B cell (primary cell): ENCODE measurements at regions not wholly inside any gene's neighbourhood (a gene's known extent, or its start where the extent isn't known, plus 50 kb on each side); places are given as distances from the start of the nearest gene placed in this dataset.

Experiments used
- EZH2 ChIP-seq: IDR thresholded peaks from 2 replicates; pipeline ENCODE4 v1.6.1; 2012; ENCODE audit warnings: borderline replicate concordance, low read depth, mild to moderate bottlenecking, moderate library complexity, low read length; ENCODE audit not compliant: insufficient read depth, poor library complexity, severe bottlenecking
- TF ChIP-seq, protein P1 (sequence below): fragments of 200-600 bp; IDR thresholded peaks from one replicate; pipeline ENCODE4 v1.8.0; 2022; ENCODE audit warnings: antibody characterized with exemption, mild to moderate bottlenecking

DNA sequence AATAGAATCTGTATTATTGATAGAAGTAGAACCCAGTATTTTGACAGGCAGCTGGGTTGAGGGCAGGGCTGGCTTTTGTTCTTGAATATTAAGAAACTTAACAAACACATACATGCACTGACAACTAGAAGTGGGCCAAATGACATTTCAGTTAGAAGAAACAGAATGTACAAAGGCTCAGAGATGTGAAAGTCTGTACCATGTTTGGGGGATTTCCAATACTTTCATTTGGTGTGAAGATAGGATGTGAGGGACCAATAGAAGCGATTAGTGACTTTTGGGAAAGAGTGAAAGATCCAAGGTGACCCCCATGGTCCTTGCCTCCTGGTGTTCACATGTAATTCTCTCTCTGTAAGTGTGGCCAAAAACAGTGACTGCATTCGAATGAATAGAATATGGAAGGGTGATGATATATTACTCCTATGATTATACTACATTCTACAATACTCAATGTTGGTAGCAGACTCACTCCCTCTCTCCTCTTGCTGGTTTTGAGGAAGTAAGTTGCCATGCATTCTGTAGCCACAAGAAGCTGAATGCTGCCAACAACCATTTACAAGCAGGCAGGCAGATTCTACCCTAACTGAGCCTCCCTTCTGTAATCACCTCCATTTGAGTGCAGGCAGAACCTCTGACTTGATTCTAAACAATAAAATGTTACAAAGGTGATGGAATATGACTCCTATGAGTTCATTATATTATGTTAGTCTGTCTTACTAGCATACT, 151.4 kb downstream of the TMEM168 start:
- TF ChIP-seq, protein P1, sequence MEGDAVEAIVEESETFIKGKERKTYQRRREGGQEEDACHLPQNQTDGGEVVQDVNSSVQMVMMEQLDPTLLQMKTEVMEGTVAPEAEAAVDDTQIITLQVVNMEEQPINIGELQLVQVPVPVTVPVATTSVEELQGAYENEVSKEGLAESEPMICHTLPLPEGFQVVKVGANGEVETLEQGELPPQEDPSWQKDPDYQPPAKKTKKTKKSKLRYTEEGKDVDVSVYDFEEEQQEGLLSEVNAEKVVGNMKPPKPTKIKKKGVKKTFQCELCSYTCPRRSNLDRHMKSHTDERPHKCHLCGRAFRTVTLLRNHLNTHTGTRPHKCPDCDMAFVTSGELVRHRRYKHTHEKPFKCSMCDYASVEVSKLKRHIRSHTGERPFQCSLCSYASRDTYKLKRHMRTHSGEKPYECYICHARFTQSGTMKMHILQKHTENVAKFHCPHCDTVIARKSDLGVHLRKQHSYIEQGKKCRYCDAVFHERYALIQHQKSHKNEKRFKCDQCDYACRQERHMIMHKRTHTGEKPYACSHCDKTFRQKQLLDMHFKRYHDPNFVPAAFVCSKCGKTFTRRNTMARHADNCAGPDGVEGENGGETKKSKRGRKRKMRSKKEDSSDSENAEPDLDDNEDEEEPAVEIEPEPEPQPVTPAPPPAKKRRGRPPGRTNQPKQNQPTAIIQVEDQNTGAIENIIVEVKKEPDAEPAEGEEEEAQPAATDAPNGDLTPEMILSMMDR = no peak
- no peak for TF ChIP-seq EZH2
